IPS-NIHi7 (cell line): ENCODE measurements at regions not wholly inside any gene's neighbourhood (a gene's known extent, or its start where the extent isn't known, plus 50 kb on each side); places are given as distances from the start of the nearest gene placed in this dataset.

Experiments
- DNase-seq: peaks from one replicate; pipeline ENCODE4 v3.0.0; 2012; ENCODE audit warnings: mixed read lengths; ENCODE audit errors: extremely low spot score

GRCh38 chr2:71839826-71840225 is 307.8 kb downstream of the CYP26B1 start:
- DNase-seq, result no peak

GRCh38 chr2:71834796-71835195 is 312.9 kb downstream of the CYP26B1 start:
- DNase-seq, result no peak

GRCh38 chr2:71833855-71834560 is 313.7 kb downstream of the CYP26B1 start:
- DNase-seq, result no peak

GRCh38 chr2:71833272-71833671 is 314.4 kb downstream of the CYP26B1 start:
- no peak for DNase-seq

- DNase-seq, result no peak
Measured at GRCh38 chr2:71832844-71833243, 314.8 kb downstream of the CYP26B1 start.

DNA sequence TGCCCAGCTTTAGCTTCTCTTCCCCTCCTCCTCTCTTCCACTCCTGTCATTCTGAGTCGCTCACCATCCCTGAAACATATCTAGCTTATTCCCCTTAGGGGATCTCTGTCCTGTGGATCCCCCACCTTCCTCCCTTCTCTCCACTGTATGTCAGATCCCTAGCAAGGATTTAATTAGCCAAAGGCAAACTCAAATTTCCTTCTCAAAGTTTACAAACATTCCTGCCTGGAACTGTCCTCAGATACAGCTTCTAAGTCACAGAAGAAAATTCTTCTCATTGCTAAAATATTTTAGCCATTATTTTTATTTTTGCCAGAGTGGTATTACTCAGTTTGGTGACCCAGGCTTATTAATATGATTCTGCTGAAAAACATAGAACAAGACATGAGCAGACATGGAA is 315.3 kb downstream of the CYP26B1 start:
- DNase-seq, result no peak

DNA sequence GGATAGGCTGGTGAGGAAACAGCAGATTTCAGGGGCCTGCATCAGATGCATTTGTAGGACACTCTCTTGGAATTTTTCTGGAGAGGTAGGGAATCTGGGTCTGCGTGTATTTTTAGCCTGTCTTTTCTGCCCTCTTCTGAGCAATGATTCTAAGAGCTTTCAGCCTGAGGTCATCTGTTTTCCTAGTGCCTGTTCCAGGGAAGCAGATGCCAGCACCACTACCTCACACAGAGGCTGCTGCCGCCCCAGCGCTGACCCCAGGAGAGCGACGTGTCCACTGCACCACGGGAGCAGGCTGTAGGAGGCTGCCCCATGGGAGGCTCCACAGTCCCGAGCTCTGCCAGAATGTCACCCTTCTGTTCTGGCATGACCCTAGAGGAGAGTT is 316.5 kb downstream of the CYP26B1 start:
- DNase-seq, result no peak

- no peak for DNase-seq
Measured at GRCh38 chr2:71830497-71831192, 317.0 kb downstream of the CYP26B1 start.

GRCh38 chr2:71829008-71829407 is 318.7 kb downstream of the CYP26B1 start:
- DNase-seq, result no peak

- DNase-seq, result no peak
Measured at GRCh38 chr2:71827973-71828372, 319.7 kb downstream of the CYP26B1 start.

- no peak for DNase-seq
Measured at GRCh38 chr2:71827524-71827901, 320.1 kb downstream of the CYP26B1 start.

DNA sequence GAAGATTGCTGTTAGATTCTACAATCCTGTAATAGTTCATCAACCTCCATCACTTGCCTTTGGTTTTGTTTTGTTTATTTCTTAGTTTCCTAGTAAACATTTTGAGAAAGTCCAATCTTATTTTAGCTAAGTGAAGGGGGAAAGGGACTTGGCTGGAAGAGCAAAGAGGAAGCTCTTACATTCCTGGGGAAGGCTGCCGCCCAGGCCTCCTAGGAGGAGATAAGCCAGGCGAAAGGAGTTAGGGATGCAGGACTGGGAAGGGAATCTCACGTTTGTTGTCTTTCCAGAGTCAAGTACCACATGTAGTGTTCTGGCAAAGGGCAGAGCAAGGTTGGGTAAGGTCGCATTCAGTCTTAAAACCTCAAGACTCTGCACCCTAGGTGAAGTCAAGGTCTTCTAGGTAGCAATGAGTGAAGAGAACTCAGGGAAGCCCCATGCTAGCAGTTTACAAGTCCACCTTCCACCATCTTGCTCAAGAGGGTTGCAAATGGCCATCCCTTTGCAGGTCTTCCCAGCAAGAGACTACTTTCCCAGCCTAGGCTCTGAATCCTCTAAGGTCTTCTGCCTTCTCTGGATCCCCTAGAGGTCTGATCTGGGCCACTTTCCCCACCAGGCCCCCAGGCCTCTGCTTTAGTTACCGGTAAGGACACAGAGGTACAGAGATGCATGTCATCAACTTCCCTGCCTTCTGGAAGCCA is 320.7 kb downstream of the CYP26B1 start:
- DNase-seq, result no peak

- no peak for DNase-seq
Measured at GRCh38 chr2:71826299-71826698, 321.4 kb downstream of the CYP26B1 start.

- no peak for DNase-seq
Measured at GRCh38 chr2:71824436-71824835, 323.2 kb downstream of the CYP26B1 start.

DNA sequence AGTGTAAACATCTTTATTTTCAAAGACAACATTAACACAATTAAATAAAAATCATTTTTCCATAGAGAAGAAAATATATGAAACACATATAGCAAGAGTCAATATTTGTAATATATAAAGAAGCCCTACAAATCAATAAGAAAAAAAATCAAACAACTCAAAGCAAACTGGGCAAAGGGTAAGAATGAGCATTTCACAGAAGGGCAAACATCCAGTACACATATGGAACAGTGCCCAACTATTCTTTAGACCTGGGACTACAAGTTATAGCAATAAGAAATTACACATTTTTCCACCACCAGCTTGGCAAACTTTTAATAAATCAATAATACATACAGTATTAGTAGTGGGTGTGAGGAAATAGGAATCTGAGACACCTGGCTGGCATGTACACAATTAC is 324.1 kb downstream of the CYP26B1 start:
- no peak for DNase-seq

- no peak for DNase-seq
Measured at GRCh38 chr2:71822463-71822862, 325.2 kb downstream of the CYP26B1 start.

DNA sequence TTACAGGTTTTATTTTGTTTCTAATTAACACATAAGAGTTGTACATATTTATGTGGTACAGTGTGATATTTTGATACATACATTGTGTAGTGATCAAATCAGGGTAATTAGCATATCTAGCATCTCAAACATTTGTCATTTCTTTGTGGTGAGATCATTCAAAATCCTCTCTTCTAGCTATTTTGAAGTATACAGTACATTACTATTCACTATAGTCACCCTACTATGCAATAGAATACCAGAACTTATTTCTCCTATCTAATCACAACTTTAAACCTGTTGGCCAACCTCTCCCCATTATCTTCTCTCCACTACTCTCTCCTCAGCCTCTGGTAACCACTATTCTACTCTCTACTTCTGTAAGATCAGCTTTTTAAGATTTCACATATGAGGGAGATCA is 325.8 kb downstream of the CYP26B1 start:
- no peak for DNase-seq

- DNase-seq, result no peak
Measured at GRCh38 chr2:71816815-71817214, 330.8 kb downstream of the CYP26B1 start.

GRCh38 chr2:71815701-71816474 is 331.8 kb downstream of the CYP26B1 start:
- DNase-seq, result no peak

DNA sequence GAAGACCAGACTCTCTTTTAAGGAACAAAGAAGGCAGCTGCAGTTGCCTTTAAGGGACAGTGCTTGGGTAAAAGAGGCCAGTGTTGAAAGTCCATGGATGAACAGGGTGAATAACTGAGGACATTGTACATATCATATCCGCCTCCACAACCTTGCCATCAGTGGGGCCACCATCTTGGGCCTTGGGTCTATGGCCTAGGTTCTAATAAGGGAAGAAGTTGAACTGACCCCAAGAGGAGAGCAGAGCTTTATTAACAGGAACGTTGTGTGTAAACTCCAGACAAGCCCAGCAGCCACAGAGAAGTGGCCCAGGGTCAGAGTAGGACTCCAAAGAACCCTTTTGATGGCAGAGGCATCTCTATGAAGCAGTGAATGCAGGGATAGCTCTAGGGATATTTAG is 332.8 kb downstream of the CYP26B1 start:
- DNase-seq, result no peak

DNA sequence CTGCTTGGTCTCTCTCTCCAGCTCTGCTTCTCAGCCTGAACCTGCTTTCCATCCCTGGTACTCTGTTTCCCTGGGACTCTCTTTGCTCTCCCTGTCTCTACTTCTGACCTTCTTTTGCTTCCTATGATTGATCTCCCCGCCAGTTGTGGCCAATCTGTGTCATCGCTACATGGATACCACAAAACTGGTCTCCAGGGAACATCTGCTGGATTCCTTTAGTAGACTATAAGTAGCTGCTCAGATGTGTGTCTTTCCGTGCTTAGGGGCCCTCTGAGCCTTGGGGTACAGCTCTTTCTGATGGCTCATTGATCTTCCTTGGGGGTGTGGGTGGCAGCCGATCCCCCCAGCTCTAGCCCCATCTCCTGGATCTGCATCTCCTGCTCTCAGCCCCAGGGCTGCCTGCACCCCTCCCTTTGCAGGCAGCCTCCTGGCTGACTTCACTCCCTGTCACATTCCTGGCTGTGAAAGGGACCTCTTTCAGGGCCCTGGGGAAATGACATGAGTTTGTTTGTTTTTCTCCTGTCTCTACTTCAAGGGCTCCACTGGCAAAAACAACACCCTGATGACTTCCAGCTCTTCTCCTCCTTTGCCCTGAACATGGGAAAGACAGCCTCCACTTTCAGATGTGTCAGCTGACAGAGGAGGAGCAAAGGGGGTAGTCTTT is 333.7 kb downstream of the CYP26B1 start:
- no peak for DNase-seq

DNA sequence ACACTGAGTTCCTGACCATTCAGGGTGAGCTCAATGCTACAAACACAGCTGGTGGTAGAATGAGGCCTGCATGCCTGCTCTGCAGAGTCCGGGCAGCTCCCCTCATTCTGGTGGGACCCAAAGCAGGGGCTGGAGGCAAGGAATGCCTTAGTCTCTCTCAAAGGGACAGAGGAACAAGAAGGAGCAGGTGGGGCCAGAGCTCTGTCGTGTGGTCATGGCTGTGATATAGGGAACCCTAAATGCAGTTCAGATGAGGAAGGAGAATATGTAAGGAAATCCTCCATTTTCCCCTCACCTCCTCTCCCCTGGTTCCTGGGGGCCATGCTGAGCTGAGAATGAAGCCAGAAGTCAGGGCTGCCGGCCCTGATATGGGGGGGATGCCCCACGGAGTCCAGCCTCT is 334.3 kb downstream of the CYP26B1 start:
- DNase-seq, result no peak
